ACHN (cell line): ENCODE measurements at regions not wholly inside any gene's neighbourhood (a gene's known extent, or its start where the extent isn't known, plus 50 kb on each side); places are given as distances from the start of the nearest gene placed in this dataset.

Source experiments
- DNase-seq: peaks from one replicate; pipeline ENCODE4 v3.0.0-alpha.2; 2015
- in situ Hi-C: cut with HindIII; loops from 2 replicates; pipeline ENCODE4 v1.10.0; 2017; ENCODE audit warnings: low sequenced_read_pairs, low pct_ligation_motif_present, low pct_unique_long_range_greater_than_20kb

DNA sequence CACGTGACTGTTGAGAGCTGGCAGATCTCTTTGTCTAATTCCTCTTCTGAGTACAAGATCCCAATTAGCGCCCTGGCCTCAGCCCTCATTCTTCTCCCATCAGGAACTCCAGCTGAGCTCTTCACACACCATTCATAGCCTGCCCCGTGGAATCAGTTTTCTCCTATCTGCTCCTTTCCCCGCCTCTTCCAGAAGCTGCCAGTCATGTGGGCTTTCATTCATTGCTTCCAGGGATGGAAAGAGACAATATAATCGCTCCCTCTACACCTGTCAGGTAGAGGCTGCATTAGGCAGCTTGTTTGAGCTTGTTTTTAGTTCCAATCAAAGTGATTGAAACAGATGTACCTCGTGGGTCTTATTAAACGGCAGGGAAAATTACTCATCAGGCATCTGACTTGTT, 515.8 kb downstream of the TYW1 start:
- in situ Hi-C loops: no loop called here
- DNase-seq: no peak

GRCh38 chr7:67518580-67518979, 521.9 kb downstream of the TYW1 start:
- in situ Hi-C loops: no loop called here

DNA sequence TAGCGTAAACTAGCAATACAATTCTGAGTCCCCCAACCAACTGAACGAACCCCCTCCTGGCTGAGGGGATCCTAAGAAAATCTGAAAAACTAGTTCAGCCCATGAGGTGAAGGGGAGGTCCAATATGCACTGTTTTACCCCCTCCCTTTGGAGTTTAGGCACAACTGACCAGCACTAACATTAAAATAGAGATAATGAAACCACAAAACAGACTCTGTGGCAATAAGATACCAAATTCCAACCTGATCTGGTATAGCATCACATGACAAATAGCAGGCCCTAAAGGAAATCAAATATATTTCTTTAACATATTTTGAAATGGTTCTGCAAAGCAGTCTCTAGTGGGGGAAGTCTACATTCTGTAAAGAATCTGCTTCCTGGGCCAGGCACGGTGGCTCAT, 522.5 kb downstream of the TYW1 start:
- DNase-seq: no peak
- in situ Hi-C loops: no loop called here

More at GRCh38 chr7:67518580-67518979, 521.9 kb downstream of the TYW1 start:
- DNase-seq: no peak

- in situ Hi-C loops: no loop called here
- no peak for DNase-seq
Observed at GRCh38 chr7:67522504-67522903, 525.9 kb downstream of the TYW1 start.

- in situ Hi-C loops: no loop called here
Observed at GRCh38 chr7:67523713-67524112, 527.1 kb downstream of the TYW1 start.

DNA sequence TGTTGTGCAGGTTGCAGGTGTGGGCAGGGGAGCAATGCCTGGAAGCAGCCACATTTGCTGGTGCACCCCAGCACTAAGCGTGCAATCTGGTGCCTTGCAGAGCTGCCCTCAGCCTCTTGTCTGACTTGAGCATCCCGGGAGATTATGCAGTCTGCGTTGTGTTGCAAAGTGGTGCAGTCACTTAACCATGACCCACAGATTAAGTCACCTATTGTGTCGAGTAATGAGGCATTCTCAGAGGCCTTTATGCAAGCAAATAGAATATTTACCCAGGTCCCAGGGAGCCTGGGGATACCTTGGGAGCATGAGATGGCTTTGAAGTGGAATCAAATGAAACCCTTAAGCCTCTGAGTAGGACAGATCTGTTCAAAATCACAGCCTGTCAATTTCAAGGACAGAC, 529.0 kb downstream of the TYW1 start:
- no peak for DNase-seq
- in situ Hi-C loops: no loop called here

More at GRCh38 chr7:67523713-67524112, 527.1 kb downstream of the TYW1 start:
- DNase-seq: no peak

DNA sequence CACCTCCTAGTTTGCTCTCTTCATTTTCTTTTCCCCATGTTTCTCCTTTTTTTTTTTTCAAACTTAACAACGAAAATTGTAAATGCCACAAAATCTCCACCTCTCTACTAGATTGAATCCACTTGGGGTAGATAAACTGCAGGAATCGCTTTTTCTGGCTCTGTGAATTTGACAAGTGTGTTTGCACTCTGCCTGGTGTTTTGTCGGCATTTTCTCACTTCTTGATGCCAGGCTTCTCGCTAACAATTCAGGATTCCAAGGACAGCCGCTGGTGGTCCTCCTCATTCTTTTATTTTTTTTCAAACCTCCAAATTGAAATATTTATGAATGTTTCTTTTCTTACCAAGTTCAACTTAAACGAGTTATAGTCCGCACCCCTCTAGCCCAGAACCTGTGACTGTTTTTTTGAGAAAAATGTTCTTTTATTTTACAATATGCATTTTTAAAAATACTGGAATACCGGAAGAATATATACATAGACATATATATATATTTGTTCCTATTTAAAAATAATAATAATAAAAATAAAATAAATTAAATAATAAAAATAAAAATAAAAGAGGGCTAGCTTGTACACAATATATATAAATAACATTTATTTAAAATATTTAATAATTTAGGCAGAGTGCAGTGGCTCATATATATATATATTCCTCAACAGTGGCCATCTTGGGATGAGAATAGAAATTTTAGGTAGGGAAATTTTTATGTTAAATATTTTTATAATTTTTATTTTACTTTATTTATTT, 538.8 kb downstream of the TYW1 start:
- DNase-seq: no peak
- in situ Hi-C loops: no loop called here

DNA sequence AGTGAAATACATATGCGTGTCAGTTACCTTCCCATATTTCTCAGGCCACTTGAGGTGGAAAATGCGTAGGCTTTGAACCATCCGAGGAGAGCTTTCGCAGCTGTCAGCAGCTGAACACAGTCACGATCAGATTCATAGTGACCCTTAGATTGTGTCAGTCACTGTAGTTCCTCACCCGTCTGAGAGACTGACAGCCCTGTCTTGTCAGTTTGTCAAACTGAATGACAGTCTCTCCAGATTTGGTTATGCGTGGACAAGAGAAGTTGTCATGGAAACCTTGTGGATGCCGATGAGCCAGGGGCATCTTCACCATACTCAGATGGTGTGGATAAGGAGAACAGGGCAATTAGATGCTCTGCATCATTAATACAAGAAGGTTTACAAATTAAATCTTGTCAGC, 546.3 kb downstream of the TYW1 start:
- no peak for DNase-seq
- in situ Hi-C loops: no loop called here

DNA sequence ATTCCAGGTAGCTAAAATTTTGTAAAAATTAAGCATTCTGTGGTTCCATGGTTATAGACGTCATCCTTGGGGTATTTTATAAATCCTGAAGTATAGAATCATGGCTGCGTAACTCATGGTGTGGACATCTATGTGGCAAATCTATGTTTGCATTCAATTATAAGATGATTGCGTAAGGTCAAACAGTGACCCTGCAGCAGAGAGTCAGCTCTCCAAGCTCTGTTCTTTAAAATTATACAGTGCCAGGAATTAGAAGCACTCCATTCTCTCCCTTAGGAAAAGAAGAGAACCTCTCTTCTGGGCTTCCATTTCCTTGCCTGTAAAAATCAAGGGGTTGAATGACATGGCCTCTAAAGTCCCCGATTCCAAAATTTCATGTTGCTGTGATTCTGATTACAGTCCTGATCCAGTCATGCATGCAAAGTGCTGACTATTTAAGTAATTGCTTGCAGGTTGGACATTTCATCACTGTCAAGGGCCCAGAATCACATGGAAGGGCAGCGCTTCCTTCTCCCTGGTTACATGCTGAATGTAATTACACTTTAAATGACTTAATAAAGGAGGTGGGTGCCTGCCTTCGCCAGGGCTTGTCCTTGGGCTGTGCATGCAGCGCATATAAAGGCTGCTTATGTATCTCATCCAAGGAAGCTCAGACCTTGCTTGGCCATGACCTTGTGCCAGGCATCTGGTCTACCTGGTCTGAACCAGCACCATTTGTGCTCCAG, 550.7 kb downstream of the TYW1 start:
- DNase-seq: no peak
- in situ Hi-C loops: no loop called here

GRCh38 chr7:67549126-67549525, 552.5 kb downstream of the TYW1 start:
- in situ Hi-C loops: no loop called here
- no peak for DNase-seq

GRCh38 chr7:67550801-67551436, 554.3 kb downstream of the TYW1 start:
- no peak for DNase-seq
- in situ Hi-C loops: no loop called here

DNA sequence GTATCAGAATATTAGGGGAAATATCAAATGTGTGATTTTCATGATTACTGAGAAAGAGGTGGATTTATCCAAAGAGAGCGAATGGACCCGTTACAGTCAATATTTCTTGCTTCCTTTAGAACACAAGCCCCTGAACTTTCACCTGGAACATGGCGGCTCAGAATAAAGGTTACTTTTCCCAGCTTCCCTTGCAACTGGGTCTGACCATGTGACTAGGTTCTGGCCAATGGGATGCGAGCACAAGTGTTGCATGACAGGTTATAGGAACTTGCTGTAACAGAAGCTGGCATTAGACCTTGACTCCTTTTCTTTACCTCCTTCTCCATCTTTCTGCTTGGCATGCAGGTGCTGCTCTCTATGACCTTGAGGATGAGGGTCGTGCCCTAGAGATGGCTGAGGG, 556.1 kb downstream of the TYW1 start:
- DNase-seq: no peak
- in situ Hi-C loops: no loop called here

DNA sequence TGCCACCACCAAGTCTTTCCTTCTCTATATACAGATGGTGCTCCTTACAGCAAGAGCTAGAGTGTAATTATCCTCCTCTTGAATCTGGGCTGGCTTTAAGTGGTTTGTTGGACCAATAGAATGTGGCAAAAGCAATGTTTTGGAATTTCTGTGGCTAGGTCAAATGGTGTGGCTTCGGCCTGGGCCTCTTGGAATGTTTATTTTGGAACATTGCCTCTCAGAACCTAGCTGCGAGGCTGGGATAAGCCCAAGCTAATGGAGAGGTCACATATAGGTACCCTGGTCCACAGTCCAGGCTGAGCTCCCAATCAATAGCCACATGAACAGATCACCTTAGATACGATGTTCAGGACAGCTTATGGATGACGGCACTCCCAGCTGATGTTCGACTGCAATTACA, 556.7 kb downstream of the TYW1 start:
- in situ Hi-C loops: no loop called here
- no peak for DNase-seq

DNA sequence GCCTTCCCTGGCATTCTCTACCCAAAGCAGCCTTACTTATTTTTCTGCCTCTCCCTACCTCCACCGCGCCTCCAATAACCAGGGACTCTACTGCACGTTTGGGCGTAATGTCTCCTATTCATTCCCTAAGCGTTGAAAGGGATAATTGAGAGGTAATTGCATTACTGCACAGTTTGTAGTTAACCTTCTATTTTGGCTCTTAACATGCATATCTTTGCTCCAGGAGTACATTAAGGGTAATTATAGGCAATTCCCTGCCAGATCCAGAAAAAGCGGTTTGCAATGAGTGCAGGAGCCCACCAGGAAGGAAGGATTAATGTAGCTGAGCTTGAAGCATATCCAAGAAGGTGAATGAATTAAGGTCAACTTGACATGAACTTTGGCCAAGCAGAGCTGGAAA, 558.4 kb downstream of the TYW1 start:
- DNase-seq: no peak
- in situ Hi-C loops: no loop called here

DNA sequence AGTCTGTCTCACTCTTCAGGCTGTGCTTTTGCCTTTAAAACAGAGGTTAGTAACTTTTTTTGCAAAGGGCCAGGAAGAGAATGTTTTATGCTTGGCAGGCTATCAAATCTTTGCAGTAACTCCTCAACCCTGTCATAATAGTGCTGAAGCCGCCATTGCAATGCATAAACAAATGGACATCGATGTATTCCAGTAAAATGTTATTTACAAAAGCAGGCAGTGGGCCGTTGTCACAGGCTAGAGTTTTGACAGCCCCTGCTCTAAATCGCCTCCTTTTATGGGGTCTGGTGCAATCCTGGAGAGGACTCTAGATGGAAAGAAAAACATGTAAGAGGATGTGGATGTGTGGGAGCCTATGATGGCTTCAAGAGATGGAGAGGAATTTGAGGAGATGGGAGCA, 568.3 kb downstream of the TYW1 start:
- DNase-seq: no peak
- in situ Hi-C loops: no loop called here

DNA sequence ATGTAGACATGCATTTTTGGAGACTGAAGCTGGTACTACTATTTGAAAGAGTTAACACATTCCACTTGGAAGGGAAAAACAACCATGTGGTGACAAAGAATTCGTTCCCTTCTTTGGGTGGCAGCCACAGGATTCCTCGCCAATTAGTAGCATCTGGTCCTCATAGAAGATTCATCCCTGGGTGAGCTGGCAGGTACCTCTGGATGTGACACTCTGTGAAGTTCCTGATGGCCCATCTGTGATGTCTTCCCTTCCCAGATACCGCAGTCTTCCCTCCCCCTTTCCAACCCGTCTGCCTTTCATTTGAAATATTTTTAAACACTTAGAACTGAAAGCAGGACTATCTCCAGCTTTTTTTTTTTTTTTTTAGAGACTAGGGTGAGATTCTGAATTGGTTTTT, 569.5 kb downstream of the TYW1 start:
- in situ Hi-C loops: no loop called here
- DNase-seq: no peak

- in situ Hi-C loops: no loop called here
- DNase-seq: no peak
Observed at GRCh38 chr7:67571026-67571545, 574.5 kb downstream of the TYW1 start.

DNA sequence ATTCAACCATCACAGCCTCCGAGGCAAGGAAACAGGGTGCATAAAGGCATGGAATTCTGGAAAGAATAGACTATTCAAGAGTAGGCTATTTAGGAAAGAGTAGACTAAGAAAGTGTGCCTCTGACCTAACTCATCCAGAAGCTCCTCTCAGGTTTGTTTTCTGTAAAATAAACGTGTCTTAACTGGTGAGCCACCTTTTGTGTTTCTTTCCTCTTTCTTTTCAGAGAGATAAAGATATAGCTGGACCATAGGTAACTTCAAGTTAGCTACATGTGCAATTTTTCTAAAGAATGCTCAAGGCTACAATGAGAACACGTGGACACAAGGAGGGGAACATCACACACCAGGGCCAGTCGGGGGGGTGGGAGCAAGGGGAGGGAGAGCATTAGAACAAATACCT, 577.0 kb downstream of the TYW1 start:
- DNase-seq: no peak
- in situ Hi-C loops: no loop called here

DNA sequence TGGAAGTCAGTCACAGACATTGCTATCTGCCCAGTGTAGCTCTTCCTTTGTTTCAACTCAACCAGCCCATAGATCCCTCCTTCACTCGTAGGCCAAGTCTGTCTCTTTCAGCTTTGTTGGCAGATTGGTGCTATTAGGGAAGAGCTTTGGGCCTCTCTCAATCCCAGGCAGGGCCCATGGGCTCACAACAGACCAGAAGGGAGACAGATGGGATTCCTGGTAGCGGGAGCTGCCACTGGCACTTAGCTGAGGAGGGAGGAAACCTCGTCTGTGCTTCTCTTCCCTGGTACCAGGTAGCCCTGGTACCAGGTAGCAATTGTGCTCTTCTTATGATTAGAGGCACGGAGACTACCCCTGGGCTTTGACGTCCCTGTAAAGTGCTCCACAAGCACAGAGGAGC, 592.0 kb downstream of the TYW1 start:
- in situ Hi-C loops: no loop called here
- no peak for DNase-seq

GRCh38 chr7:67589183-67589582, 592.5 kb downstream of the TYW1 start:
- no peak for DNase-seq
- in situ Hi-C loops: no loop called here
